ENCODE measurements at regions not wholly inside any gene's neighbourhood (a gene's known extent, or its start where the extent isn't known, plus 50 kb on each side); places are given as distances from the start of the nearest gene placed in this dataset.
A peak's percentile ranks its signal among the peaks of the same experiment; 100 is the strongest.

GRCh38 chr12:88662961-88663360 lies 82.7 kb upstream of the KITLG start:
- DNase-seq (ENCODE audit: low read depth), result peak; percentile 52
- no peak for TF ChIP-seq CTCF (IDR thresholded peaks at IDR 0.05; ENCODE audit: low read length, missing control alignments)
- H3K4me3 ChIP-seq (replicated peaks; ENCODE audit: low read depth, low read length), result no peak overlapping the region

DNA sequence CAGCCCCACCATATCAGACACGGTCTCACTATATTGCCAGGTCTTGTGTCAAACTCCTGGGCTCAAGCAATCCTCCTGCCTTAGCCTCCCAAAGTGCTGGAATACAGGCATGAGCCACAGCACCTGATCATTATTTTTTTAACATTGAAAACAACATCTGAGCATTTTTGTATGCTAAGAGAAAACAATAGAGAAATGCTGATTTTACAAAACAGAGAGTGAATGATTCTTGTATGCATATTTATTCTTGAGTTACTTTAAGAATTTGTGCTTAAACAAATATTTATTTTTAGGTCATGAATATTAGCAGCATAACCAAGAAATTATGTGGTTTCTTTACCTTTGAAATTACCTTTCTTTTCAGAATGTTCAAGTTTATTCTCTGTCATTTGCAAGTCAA lies 81.8 kb upstream of the KITLG start:
- no peak overlapping the region for H3K4me3 ChIP-seq (replicated peaks; ENCODE audit: low read depth, low read length)
- no peak for DNase-seq (ENCODE audit: low read depth)
- TF ChIP-seq CTCF (IDR thresholded peaks at IDR 0.05; ENCODE audit: low read length, missing control alignments), result no peak

DNA sequence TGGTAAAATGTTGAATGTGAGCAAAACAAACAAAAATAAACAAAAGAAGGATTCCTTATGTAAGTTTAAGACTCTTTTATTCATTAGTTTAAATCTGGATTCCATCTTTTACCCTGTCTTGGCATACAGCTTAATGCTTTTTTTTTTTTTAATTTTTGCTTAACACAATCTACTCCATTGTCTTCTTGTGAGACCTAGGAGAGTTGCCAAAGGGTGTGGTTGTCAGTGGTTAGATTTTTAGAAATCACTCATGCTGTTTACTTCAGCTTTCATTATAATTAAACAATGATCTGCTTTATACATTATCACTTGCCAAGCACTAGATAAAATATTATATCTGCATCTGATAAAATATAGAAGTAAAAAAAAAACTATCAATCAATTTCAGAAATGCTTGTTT lies 77.7 kb upstream of the KITLG start:
- TF ChIP-seq CTCF (IDR thresholded peaks at IDR 0.05; ENCODE audit: low read length, missing control alignments), result no peak
- no peak overlapping the region for H3K4me3 ChIP-seq (replicated peaks; ENCODE audit: low read depth, low read length)
- peak; percentile 63 for DNase-seq (ENCODE audit: low read depth)

DNA sequence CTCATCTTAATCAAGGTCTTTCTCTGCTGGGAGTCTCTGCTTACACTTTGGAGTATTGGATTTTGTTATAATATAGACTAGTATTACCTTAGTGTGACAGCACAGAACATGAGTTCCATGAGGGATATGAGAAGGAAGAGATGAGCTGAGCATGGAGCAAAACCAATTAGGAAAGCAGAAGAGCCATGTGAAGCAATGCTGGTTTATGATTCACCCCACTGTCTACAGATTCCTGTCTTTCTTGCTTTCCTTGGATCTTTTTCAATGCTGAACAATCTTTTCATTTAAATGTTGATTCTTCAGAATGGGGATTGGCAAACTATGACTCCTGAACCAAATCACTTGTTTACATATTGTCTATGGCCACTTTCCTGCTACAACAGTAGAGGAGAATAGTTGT lies 70.4 kb upstream of the KITLG start:
- no peak for TF ChIP-seq CTCF (IDR thresholded peaks at IDR 0.05; ENCODE audit: low read length, missing control alignments)
- peak; percentile 51 for DNase-seq (ENCODE audit: low read depth)

DNA sequence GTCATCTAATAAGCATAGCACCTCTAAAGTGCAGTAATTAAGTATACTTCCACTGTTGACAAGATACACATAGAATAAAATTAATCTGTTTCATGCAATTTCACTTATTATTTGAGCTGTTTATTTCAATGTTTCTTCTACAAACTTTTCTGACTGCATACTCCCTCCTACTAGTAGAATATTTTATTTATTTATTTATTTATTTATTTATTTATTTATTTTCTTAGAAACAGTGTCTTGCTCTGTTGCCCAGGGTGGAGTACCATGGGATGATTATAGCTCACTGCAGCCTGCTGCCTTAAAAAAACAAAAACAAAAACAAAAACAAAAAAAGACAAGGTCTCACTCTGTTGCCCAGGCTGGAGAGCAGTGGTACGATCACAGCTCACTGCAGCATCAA lies 68.4 kb upstream of the KITLG start:
- no peak overlapping the region for H3K4me3 ChIP-seq (replicated peaks; ENCODE audit: low read depth, low read length)
- TF ChIP-seq CTCF (IDR thresholded peaks at IDR 0.05; ENCODE audit: low read length, missing control alignments), result no peak
- no peak for DNase-seq (ENCODE audit: low read depth)

More for the DNA sequence above, 70.4 kb upstream of the KITLG start:
- no peak overlapping the region for H3K4me3 ChIP-seq (replicated peaks; ENCODE audit: low read depth, low read length)

GRCh38 chr12:88646824-88647223 lies 66.6 kb upstream of the KITLG start:
- no peak for TF ChIP-seq CTCF (IDR thresholded peaks at IDR 0.05; ENCODE audit: low read length, missing control alignments)
- H3K4me3 ChIP-seq (replicated peaks; ENCODE audit: low read depth, low read length), result no peak overlapping the region
- DNase-seq (ENCODE audit: low read depth), result no peak

- DNase-seq (ENCODE audit: low read depth), result no peak
- no peak overlapping the region for H3K4me3 ChIP-seq (replicated peaks; ENCODE audit: low read depth, low read length)
- TF ChIP-seq CTCF (IDR thresholded peaks at IDR 0.05; ENCODE audit: low read length, missing control alignments), result no peak
These were observed 65.5 kb upstream of the KITLG start for GRCh38 chr12:88645816-88646215.
